ENCODE measurements at regions not wholly inside any gene's neighbourhood (a gene's known extent, or its start where the extent isn't known, plus 50 kb on each side); places are given as distances from the start of the nearest gene placed in this dataset.

DNA sequence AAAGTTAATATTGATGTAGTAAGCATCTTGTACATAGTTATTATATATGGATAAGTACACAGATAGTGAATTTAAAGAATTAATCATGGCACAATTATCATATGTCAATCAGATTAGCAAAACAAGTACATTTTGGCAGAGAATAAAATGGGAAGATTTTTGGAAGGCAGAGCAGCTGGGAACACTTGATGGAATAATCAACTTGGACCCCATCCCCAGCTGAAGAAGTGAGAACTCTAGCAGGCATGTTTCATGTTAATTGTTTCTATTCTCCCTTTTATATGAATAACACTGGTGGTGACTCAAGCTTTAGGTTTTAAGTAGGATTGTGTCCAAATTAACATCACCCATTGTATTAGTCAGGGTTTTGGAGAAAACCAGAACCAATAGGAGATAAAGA, 198.7 kb downstream of the KCNJ2 start:
- TF ChIP-seq, protein P1, sequence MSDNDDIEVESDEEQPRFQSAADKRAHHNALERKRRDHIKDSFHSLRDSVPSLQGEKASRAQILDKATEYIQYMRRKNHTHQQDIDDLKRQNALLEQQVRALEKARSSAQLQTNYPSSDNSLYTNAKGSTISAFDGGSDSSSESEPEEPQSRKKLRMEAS (IDR thresholded peaks at IDR 0.05; ENCODE audit: insufficient read depth, insufficient read length): no peak
- TF ChIP-seq, protein P2, sequence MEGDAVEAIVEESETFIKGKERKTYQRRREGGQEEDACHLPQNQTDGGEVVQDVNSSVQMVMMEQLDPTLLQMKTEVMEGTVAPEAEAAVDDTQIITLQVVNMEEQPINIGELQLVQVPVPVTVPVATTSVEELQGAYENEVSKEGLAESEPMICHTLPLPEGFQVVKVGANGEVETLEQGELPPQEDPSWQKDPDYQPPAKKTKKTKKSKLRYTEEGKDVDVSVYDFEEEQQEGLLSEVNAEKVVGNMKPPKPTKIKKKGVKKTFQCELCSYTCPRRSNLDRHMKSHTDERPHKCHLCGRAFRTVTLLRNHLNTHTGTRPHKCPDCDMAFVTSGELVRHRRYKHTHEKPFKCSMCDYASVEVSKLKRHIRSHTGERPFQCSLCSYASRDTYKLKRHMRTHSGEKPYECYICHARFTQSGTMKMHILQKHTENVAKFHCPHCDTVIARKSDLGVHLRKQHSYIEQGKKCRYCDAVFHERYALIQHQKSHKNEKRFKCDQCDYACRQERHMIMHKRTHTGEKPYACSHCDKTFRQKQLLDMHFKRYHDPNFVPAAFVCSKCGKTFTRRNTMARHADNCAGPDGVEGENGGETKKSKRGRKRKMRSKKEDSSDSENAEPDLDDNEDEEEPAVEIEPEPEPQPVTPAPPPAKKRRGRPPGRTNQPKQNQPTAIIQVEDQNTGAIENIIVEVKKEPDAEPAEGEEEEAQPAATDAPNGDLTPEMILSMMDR (IDR thresholded peaks at IDR 0.05; ENCODE audit: extremely low read depth in 1 of 2, insufficient read depth in 1 of 2, low read depth in 1 of 2, low read length in 2 of 2): no peak
- TF ChIP-seq POLR2A (IDR thresholded peaks at IDR 0.05; ENCODE audit: low read depth, low read length) (no peak), EZH2 (IDR thresholded peaks at IDR 0.05; ENCODE audit: borderline replicate concordance, low read depth, low read length, severe bottlenecking) (no peak)

All from endothelial cell of umbilical vein (primary cell).